ENCODE measurements at regions not wholly inside any gene's neighbourhood (a gene's known extent, or its start where the extent isn't known, plus 50 kb on each side); places are given as distances from the start of the nearest gene placed in this dataset.

GRCh38 chr16:35692824-35693223 is 2233.4 kb downstream of the TP53TG3F start:
- no peaks in the 10 kb centered on the region for H3K9me2 ChIP-seq (ENCODE audit: low read depth, low read length)
- H3K9ac ChIP-seq (ENCODE audit: low read length) = no peak overlapping the region
- no peak overlapping the region for H3K4me3 ChIP-seq (ENCODE audit: low read depth, low read length, poor library complexity, severe bottlenecking)
- no peaks in the 10 kb centered on the region for H3F3A ChIP-seq (ENCODE audit: insufficient read depth, low read length)
- H4K20me1 ChIP-seq (ENCODE audit: insufficient read depth, low read length) = no peaks in the 10 kb centered on the region
- TF ChIP-seq CTCF (IDR thresholded peaks at IDR 0.05; ENCODE audit: low read length) (no peak), EZH2 (IDR thresholded peaks at IDR 0.05; ENCODE audit: borderline replicate concordance, low read length) (no peak)
- H2AFZ ChIP-seq (ENCODE audit: low read length) = no peak overlapping the region
- no peaks in the 10 kb centered on the region for H3K36me3 ChIP-seq (ENCODE audit: insufficient read depth, low read length)
- H3K79me2 ChIP-seq (ENCODE audit: insufficient read depth, low read length) = no peaks in the 10 kb centered on the region
- H3K9me3 ChIP-seq (ENCODE audit: low read length) = no peaks in the 10 kb centered on the region
- no peaks in the 10 kb centered on the region for H3K4me1 ChIP-seq (ENCODE audit: insufficient read depth, low read length, severe bottlenecking)
- H3K27me3 ChIP-seq (ENCODE audit: insufficient read depth, low read length) = no peaks in the 10 kb centered on the region
- H3K27ac ChIP-seq (ENCODE audit: low read depth, low read length, poor library complexity, severe bottlenecking) = no peak overlapping the region
- no peak overlapping the region for H3K4me2 ChIP-seq (ENCODE audit: low read length)

GRCh38 chr16:35706901-35707300 is 2247.5 kb downstream of the TP53TG3F start:
- no peak overlapping the region for H2AFZ ChIP-seq (ENCODE audit: low read length)
- no peaks in the 10 kb centered on the region for H3K27me3 ChIP-seq (ENCODE audit: insufficient read depth, low read length)
- no peaks in the 10 kb centered on the region for H3K36me3 ChIP-seq (ENCODE audit: insufficient read depth, low read length)
- H3K9ac ChIP-seq (ENCODE audit: low read length) = no peak overlapping the region
- H3F3A ChIP-seq (ENCODE audit: insufficient read depth, low read length) = no peaks in the 10 kb centered on the region
- H4K20me1 ChIP-seq (ENCODE audit: insufficient read depth, low read length) = no peaks in the 10 kb centered on the region
- H3K9me3 ChIP-seq (ENCODE audit: low read length) = no peaks in the 10 kb centered on the region
- H3K9me2 ChIP-seq (ENCODE audit: low read depth, low read length) = no peaks in the 10 kb centered on the region
- TF ChIP-seq CTCF (IDR thresholded peaks at IDR 0.05; ENCODE audit: low read length) (no peak), EZH2 (IDR thresholded peaks at IDR 0.05; ENCODE audit: borderline replicate concordance, low read length) (no peak)
- H3K4me2 ChIP-seq (ENCODE audit: low read length) = no peak overlapping the region
- no peaks in the 10 kb centered on the region for H3K79me2 ChIP-seq (ENCODE audit: insufficient read depth, low read length)
- H3K27ac ChIP-seq (ENCODE audit: low read depth, low read length, poor library complexity, severe bottlenecking) = no peak overlapping the region
- no peak overlapping the region for H3K4me3 ChIP-seq (ENCODE audit: low read depth, low read length, poor library complexity, severe bottlenecking)
- no peaks in the 10 kb centered on the region for H3K4me1 ChIP-seq (ENCODE audit: insufficient read depth, low read length, severe bottlenecking)

- H3K9me3 ChIP-seq (ENCODE audit: low read length) = no peaks in the 10 kb centered on the region
- no peak for TF ChIP-seq CTCF (IDR thresholded peaks at IDR 0.05; ENCODE audit: low read length)
- TF ChIP-seq EZH2 (IDR thresholded peaks at IDR 0.05; ENCODE audit: borderline replicate concordance, low read length) = no peak
Observed at GRCh38 chr16:35711435-35711834, 2252.0 kb downstream of the TP53TG3F start.

More at GRCh38 chr16:35711435-35711834, 2252.0 kb downstream of the TP53TG3F start:
- no peaks in the 10 kb centered on the region for H3K36me3 ChIP-seq (ENCODE audit: insufficient read depth, low read length)
- no peak overlapping the region for H3K27ac ChIP-seq (ENCODE audit: low read depth, low read length, poor library complexity, severe bottlenecking)
- H3K79me2 ChIP-seq (ENCODE audit: insufficient read depth, low read length) = no peaks in the 10 kb centered on the region
- no peak overlapping the region for H3K4me2 ChIP-seq (ENCODE audit: low read length)
- H4K20me1 ChIP-seq (ENCODE audit: insufficient read depth, low read length) = no peaks in the 10 kb centered on the region
- no peak overlapping the region for H2AFZ ChIP-seq (ENCODE audit: low read length)
- no peaks in the 10 kb centered on the region for H3F3A ChIP-seq (ENCODE audit: insufficient read depth, low read length)
- H3K9ac ChIP-seq (ENCODE audit: low read length) = no peak overlapping the region
- no peak overlapping the region for H3K4me3 ChIP-seq (ENCODE audit: low read depth, low read length, poor library complexity, severe bottlenecking)
- no peaks in the 10 kb centered on the region for H3K27me3 ChIP-seq (ENCODE audit: insufficient read depth, low read length)
- H3K4me1 ChIP-seq (ENCODE audit: insufficient read depth, low read length, severe bottlenecking) = no peaks in the 10 kb centered on the region
- H3K9me2 ChIP-seq (ENCODE audit: low read depth, low read length) = no peaks in the 10 kb centered on the region

All from OCI-LY1 (cell line).